Neural progenitor cell (in vitro differentiated cells): ENCODE measurements at regions not wholly inside any gene's neighbourhood (a gene's known extent, or its start where the extent isn't known, plus 50 kb on each side); places are given as distances from the start of the nearest gene placed in this dataset.

Experiments used
- EZH2 ChIP-seq: fragments of 200-600 bp; sonication (generic); IDR thresholded peaks from 2 replicates; pipeline ENCODE4 v1.6.1; 2017; ENCODE audit warnings: antibody characterized with exemption, mild to moderate bottlenecking, moderate library complexity
- EZH2phosphoT487 ChIP-seq: fragments of 200-600 bp; sonication (generic); IDR thresholded peaks from 2 replicates; pipeline ENCODE4 v1.6.1; 2017; ENCODE audit warnings: antibody characterized with exemption
- TF ChIP-seq, protein P1 (sequence below): fragments of 200-600 bp; sonication (generic); IDR thresholded peaks from 2 replicates; pipeline ENCODE4 v1.5.1; 2017; ENCODE audit warnings: antibody characterized with exemption, mild to moderate bottlenecking

DNA sequence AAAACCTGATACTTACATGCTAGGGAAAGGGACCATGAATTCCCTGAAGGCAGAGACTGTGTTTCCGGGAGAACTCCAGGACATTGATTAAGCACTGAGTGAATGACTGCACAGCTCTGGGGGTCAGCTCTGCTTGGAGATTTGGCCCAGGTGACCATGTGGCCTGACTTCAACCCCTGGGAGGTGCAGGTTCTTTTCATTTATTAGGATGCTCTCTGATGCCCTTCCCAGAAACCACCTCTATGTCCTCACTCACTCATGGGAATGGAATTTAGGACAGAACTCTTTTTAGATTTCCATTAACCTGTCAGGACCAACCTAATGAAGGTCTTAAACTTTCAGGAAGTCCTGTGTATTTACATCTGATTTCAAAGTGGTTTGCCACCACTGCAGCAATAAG, 393.3 kb upstream of the ARGLU1 start:
- TF ChIP-seq, protein P1, sequence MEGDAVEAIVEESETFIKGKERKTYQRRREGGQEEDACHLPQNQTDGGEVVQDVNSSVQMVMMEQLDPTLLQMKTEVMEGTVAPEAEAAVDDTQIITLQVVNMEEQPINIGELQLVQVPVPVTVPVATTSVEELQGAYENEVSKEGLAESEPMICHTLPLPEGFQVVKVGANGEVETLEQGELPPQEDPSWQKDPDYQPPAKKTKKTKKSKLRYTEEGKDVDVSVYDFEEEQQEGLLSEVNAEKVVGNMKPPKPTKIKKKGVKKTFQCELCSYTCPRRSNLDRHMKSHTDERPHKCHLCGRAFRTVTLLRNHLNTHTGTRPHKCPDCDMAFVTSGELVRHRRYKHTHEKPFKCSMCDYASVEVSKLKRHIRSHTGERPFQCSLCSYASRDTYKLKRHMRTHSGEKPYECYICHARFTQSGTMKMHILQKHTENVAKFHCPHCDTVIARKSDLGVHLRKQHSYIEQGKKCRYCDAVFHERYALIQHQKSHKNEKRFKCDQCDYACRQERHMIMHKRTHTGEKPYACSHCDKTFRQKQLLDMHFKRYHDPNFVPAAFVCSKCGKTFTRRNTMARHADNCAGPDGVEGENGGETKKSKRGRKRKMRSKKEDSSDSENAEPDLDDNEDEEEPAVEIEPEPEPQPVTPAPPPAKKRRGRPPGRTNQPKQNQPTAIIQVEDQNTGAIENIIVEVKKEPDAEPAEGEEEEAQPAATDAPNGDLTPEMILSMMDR: no peak
- TF ChIP-seq EZH2 (no peak), EZH2phosphoT487 (no peak)
